ENCODE measurements at regions not wholly inside any gene's neighbourhood (a gene's known extent, or its start where the extent isn't known, plus 50 kb on each side); places are given as distances from the start of the nearest gene placed in this dataset.

GRCh38 chrX:24410514-24411189 is 50.2 kb downstream of the SUPT20HL1 start:
- no peak for TF ChIP-seq CTCF (conservative IDR thresholded peaks at IDR 0.05)

More at GRCh38 chrX:24410514-24411189, 50.2 kb downstream of the SUPT20HL1 start:
- H3K9ac ChIP-seq (ENCODE audit: extremely low read depth, insufficient read length, low read length) = no peak overlapping the region
- no CpG with 5 or more reads among the region's 6 CpGs for WGBS (ENCODE audit: extremely low coverage, insufficient read length, low lambda C conversion rate)
- no peaks in the 10 kb centered on the region for H3K9me3 ChIP-seq (ENCODE audit: control insufficient read depth, low read depth, low read length)
- H2AK5ac ChIP-seq (ENCODE audit: insufficient read length, low read length) = no peak overlapping the region
- no peak overlapping the region for H3K4me2 ChIP-seq (ENCODE audit: insufficient read depth, insufficient read length, low read length)
- H3K27ac Mint-ChIP-seq = no peak overlapping the region
- H3K56ac ChIP-seq (ENCODE audit: insufficient read length, low read depth, low read length) = no peak overlapping the region
- H3K27me3 Mint-ChIP-seq (ENCODE audit: low read depth) = no peaks in the 10 kb centered on the region; the same call in 1 of the 2 replicates
- H3K4me1 Mint-ChIP-seq = no peaks in the 10 kb centered on the region
- no peak overlapping the region for H2BK5ac ChIP-seq (ENCODE audit: insufficient read length, low read length)
- H3K79me2 ChIP-seq (ENCODE audit: insufficient read depth, low read length) = no peaks in the 10 kb centered on the region
- no peak overlapping the region for H3T11ph ChIP-seq (ENCODE audit: low read length)
- H3K9me3 Mint-ChIP-seq = no peaks in the 10 kb centered on the region
- H2BK15ac ChIP-seq (ENCODE audit: low read depth, low read length) = no peak overlapping the region
- H4K5ac ChIP-seq (ENCODE audit: insufficient read length, low read depth, low read length) = no peak overlapping the region
- H3K79me1 ChIP-seq (ENCODE audit: insufficient read depth, low read depth, low read length, poor library complexity, severe bottlenecking) = no peaks in the 10 kb centered on the region
- H3K4me1 ChIP-seq (ENCODE audit: insufficient read depth, low read length) = no peaks in the 10 kb centered on the region
- H3K23ac ChIP-seq (ENCODE audit: insufficient read length, low read depth, low read length) = no peak overlapping the region
- no peak overlapping the region for H2BK120ac ChIP-seq (ENCODE audit: low read depth, low read length, poor library complexity, severe bottlenecking)
- DNase-seq = no peak
- no peak overlapping the region for H4K8ac ChIP-seq (replicated peaks; ENCODE audit: insufficient read length, low read depth, low read length)
- no peak overlapping the region for H3K27ac ChIP-seq (ENCODE audit: insufficient read length, low read depth, low read length)
- H3K4ac ChIP-seq (ENCODE audit: low read depth, low read length) = no peak overlapping the region
- H3K36me3 Mint-ChIP-seq (ENCODE audit: insufficient read depth in 1 of 3, low read depth in 3 of 3) = no peaks in the 10 kb centered on the region
- H2BK12ac ChIP-seq (ENCODE audit: insufficient read length, low read depth, low read length) = no peak overlapping the region
- H3K4me3 Mint-ChIP-seq = no peak overlapping the region
- H2BK20ac ChIP-seq (ENCODE audit: low read depth, low read length, poor library complexity, severe bottlenecking) = no peak overlapping the region
- no peak overlapping the region for H3K14ac ChIP-seq (ENCODE audit: insufficient read depth, low read length)
- H3K18ac ChIP-seq (ENCODE audit: insufficient read length, low read depth, low read length) = no peak overlapping the region
- no peaks in the 10 kb centered on the region for H3K23me2 ChIP-seq (ENCODE audit: insufficient read length, low read depth, low read length, poor library complexity, severe bottlenecking)
- no peaks in the 10 kb centered on the region for H3K27me3 ChIP-seq (ENCODE audit: insufficient read depth, low read length)
- H4K91ac ChIP-seq (ENCODE audit: insufficient read length, low read depth, low read length) = no peak overlapping the region
- no peak overlapping the region for H2AFZ ChIP-seq (ENCODE audit: low read length)
- no peaks in the 10 kb centered on the region for H4K20me1 ChIP-seq (ENCODE audit: control insufficient read depth, insufficient read depth, insufficient read length)

Measured in H9 (cell line).